ENCODE measurements at regions not wholly inside any gene's neighbourhood (a gene's known extent, or its start where the extent isn't known, plus 50 kb on each side); places are given as distances from the start of the nearest gene placed in this dataset.

- Histone ChIP-seq H2AFZ (ENCODE audit: low read length) (no peak overlapping the region), H3K4me1 (ENCODE audit: insufficient read depth, low read length, poor library complexity, severe bottlenecking) (no peaks in the 10 kb centered on the region)
- CTCF ChIA-PET (ENCODE audit: unreplicated experiment) = no interaction called here
These were observed 193.9 kb downstream of the RASSF9 start for GRCh38 chr12:85642288-85642687.

GRCh38 chr12:85642808-85643207, 193.4 kb downstream of the RASSF9 start:
- H3K9me2 ChIP-seq (ENCODE audit: insufficient read depth, low read length) = no peaks in the 10 kb centered on the region
- H3K4me2 ChIP-seq (ENCODE audit: low read length) = no peak overlapping the region
- ChIA-PET CTCF (ENCODE audit: unreplicated experiment) (no interaction called here), POLR2A (no interaction called here)
- no peak overlapping the region for H3K4me3 ChIP-seq (ENCODE audit: low read depth, low read length, poor library complexity, severe bottlenecking)
- intact Hi-C loops (cut with micrococcal nuclease; ENCODE audit: unreplicated experiment) = no loop called here
- H4K20me1 ChIP-seq (ENCODE audit: insufficient read depth, low read length) = no peaks in the 10 kb centered on the region
- DNase-seq (ENCODE audit: low spot score) = no peak
- TF ChIP-seq EZH2phosphoT487 (IDR thresholded peaks at IDR 0.05; ENCODE audit: borderline replicate concordance, low read depth, low read length) (no peak), CTCF (conservative IDR thresholded peaks at IDR 0.05; ENCODE audit: low read length) (no peak)
- H2AFZ ChIP-seq (ENCODE audit: low read length) = no peak overlapping the region
- BruUV-seq (replicated peaks) = no TSS peak
- no peaks in the 10 kb centered on the region for H3K79me2 ChIP-seq (ENCODE audit: insufficient read depth, low read depth, low read length)
- H3K27ac ChIP-seq (ENCODE audit: low read depth, low read length, poor library complexity, severe bottlenecking) = no peak overlapping the region
- H3K36me3 ChIP-seq (ENCODE audit: insufficient read depth, low read length) = no peaks in the 10 kb centered on the region
- no peaks in the 10 kb centered on the region for H3K9me3 ChIP-seq (ENCODE audit: low read length)
- H3K4me1 ChIP-seq (ENCODE audit: insufficient read depth, low read length, poor library complexity, severe bottlenecking) = no peaks in the 10 kb centered on the region

More at GRCh38 chr12:85642288-85642687, 193.9 kb downstream of the RASSF9 start:
- Histone ChIP-seq H3K9me2 (ENCODE audit: insufficient read depth, low read length) (no peaks in the 10 kb centered on the region), H3K9me3 (ENCODE audit: low read length) (no peaks in the 10 kb centered on the region), H3K36me3 (ENCODE audit: insufficient read depth, low read length) (no peaks in the 10 kb centered on the region), H4K20me1 (ENCODE audit: insufficient read depth, low read length) (no peaks in the 10 kb centered on the region), H3K4me2 (ENCODE audit: low read length) (no peak overlapping the region), H3K79me2 (ENCODE audit: insufficient read depth, low read depth, low read length) (no peaks in the 10 kb centered on the region), H3K27ac (ENCODE audit: low read depth, low read length, poor library complexity, severe bottlenecking) (no peak overlapping the region), H3K4me3 (ENCODE audit: low read depth, low read length, poor library complexity, severe bottlenecking) (no peak overlapping the region)
- intact Hi-C loops (cut with micrococcal nuclease; ENCODE audit: unreplicated experiment) = no loop called here
- no TSS peak for BruUV-seq (replicated peaks)
- TF ChIP-seq CTCF (conservative IDR thresholded peaks at IDR 0.05; ENCODE audit: low read length) = no peak
- no peak for TF ChIP-seq EZH2phosphoT487 (IDR thresholded peaks at IDR 0.05; ENCODE audit: borderline replicate concordance, low read depth, low read length)
- no peak for DNase-seq (ENCODE audit: low spot score)
- POLR2A ChIA-PET = no interaction called here

GRCh38 chr12:85644508-85644907, 191.7 kb downstream of the RASSF9 start:
- intact Hi-C loops (cut with micrococcal nuclease; ENCODE audit: unreplicated experiment) = no loop called here
- BruUV-seq (replicated peaks) = no TSS peak
- no peak for DNase-seq (ENCODE audit: low spot score)

More at GRCh38 chr12:85644508-85644907, 191.7 kb downstream of the RASSF9 start:
- no peak overlapping the region for H3K4me3 ChIP-seq (ENCODE audit: low read depth, low read length, poor library complexity, severe bottlenecking)
- no peak overlapping the region for H2AFZ ChIP-seq (ENCODE audit: low read length)
- no peaks in the 10 kb centered on the region for H3K79me2 ChIP-seq (ENCODE audit: insufficient read depth, low read depth, low read length)
- H3K36me3 ChIP-seq (ENCODE audit: insufficient read depth, low read length) = no peaks in the 10 kb centered on the region
- no peaks in the 10 kb centered on the region for H3K9me3 ChIP-seq (ENCODE audit: low read length)
- no peaks in the 10 kb centered on the region for H3K4me1 ChIP-seq (ENCODE audit: insufficient read depth, low read length, poor library complexity, severe bottlenecking)
- H4K20me1 ChIP-seq (ENCODE audit: insufficient read depth, low read length) = no peaks in the 10 kb centered on the region
- TF ChIP-seq CTCF (conservative IDR thresholded peaks at IDR 0.05; ENCODE audit: low read length) (no peak), EZH2phosphoT487 (IDR thresholded peaks at IDR 0.05; ENCODE audit: borderline replicate concordance, low read depth, low read length) (no peak)
- no peak overlapping the region for H3K27ac ChIP-seq (ENCODE audit: low read depth, low read length, poor library complexity, severe bottlenecking)
- POLR2A ChIA-PET = no interaction called here
- H3K9me2 ChIP-seq (ENCODE audit: insufficient read depth, low read length) = no peaks in the 10 kb centered on the region
- H3K4me2 ChIP-seq (ENCODE audit: low read length) = no peak overlapping the region
- CTCF ChIA-PET (ENCODE audit: unreplicated experiment) = no interaction called here

All from OCI-LY7 (cell line).